K562 (cell line): ENCODE measurements at regions not wholly inside any gene's neighbourhood (a gene's known extent, or its start where the extent isn't known, plus 50 kb on each side); places are given as distances from the start of the nearest gene placed in this dataset.

Source experiments
- ARID3A ChIP-seq: IDR thresholded peaks from 2 replicates; pipeline ENCODE4 v1.6.1; 2012; ENCODE audit warnings: low read depth, low read length, improper control_type of control experiment, borderline replicate concordance
- DIDO1 ChIP-seq: fragments of 450-650 bp; IDR thresholded peaks from 2 replicates; pipeline ENCODE4 v1.6.1; 2016; ENCODE audit warnings: low read depth, missing biosample characterization, missing genetic modification characterization
- DLX4 ChIP-seq: fragments of 250-450 bp; sonication (Bioruptor Pico); IDR thresholded peaks from 2 replicates; pipeline ENCODE4 v1.6.1; 2021; ENCODE audit warnings: mild to moderate bottlenecking
- EP300 ChIP-seq: IDR thresholded peaks from 2 replicates; pipeline ENCODE4 v1.6.1; 2012; ENCODE audit warnings: low read length, improper control_type of control experiment
- EZH2 ChIP-seq: IDR thresholded peaks from 2 replicates; pipeline ENCODE4 v1.6.1; 2012; ENCODE audit warnings: low read depth, mild to moderate bottlenecking, inconsistent platforms, low read length, borderline replicate concordance
- KDM1A ChIP-seq, 2 experiments: fragments of 450-650 bp; IDR thresholded peaks; 2 replicates each; pipeline ENCODE4 v1.6.1; 2016; ENCODE audit warnings: mild to moderate bottlenecking in 2 of 2
- MAFK ChIP-seq: IDR thresholded peaks from 2 replicates; pipeline ENCODE4 v1.6.1; 2011; ENCODE audit warnings: low read length, improper control_type of control experiment
- MCM3 ChIP-seq: fragments of 450-650 bp; IDR thresholded peaks from 2 replicates; pipeline ENCODE4 v1.6.1; 2016
- NEUROD1 ChIP-seq: fragments of 150-350 bp; IDR thresholded peaks from 2 replicates; pipeline ENCODE4 v1.6.1; 2014; ENCODE audit warnings: borderline replicate concordance, low read length, low read depth; ENCODE audit not compliant: partially characterized antibody
- NFIX ChIP-seq: fragments of 250-450 bp; sonication (Bioruptor Pico); IDR thresholded peaks from 2 replicates; pipeline ENCODE4 v1.4.0; 2020; ENCODE audit warnings: low read depth, mild to moderate bottlenecking, moderate library complexity
- NR1H2 ChIP-seq: sonication (generic); formaldehyde crosslinking; IDR thresholded peaks from 2 replicates; pipeline ENCODE4 v1.4.0; 2020; ENCODE audit warnings: mild to moderate bottlenecking, missing genetic modification reagents
- PKNOX1 ChIP-seq: fragments of 450-650 bp; IDR thresholded peaks from 2 replicates; pipeline ENCODE4 v1.6.1; 2016
- SAFB2 ChIP-seq: fragments of 200-400 bp; formaldehyde crosslinking; IDR thresholded peaks from 2 replicates; pipeline ENCODE4 v1.6.1; 2018; ENCODE audit warnings: borderline replicate concordance, low read length, low read depth, moderate library complexity; ENCODE audit not compliant: severe bottlenecking
- SAP30 ChIP-seq: fragments of 200-600 bp; sonication (generic); IDR thresholded peaks from 2 replicates; pipeline ENCODE4 v1.6.1; 2012; ENCODE audit warnings: borderline replicate concordance, low read depth, mild to moderate bottlenecking, moderate library complexity, low read length, control low read depth, inconsistent platforms; ENCODE audit not compliant: insufficient read depth, poor library complexity, severe bottlenecking
- SREBF1 ChIP-seq: fragments of 150-350 bp; IDR thresholded peaks from 2 replicates; pipeline ENCODE4 v1.6.1; 2014; ENCODE audit warnings: antibody characterized with exemption, low read depth, low read length, borderline replicate concordance
- ZBTB49 ChIP-seq: sonication (generic); formaldehyde crosslinking; IDR thresholded peaks from 2 replicates; pipeline ENCODE4 v1.8.0; 2022; ENCODE audit warnings: missing genetic modification reagents, mild to moderate bottlenecking, borderline replicate concordance
- ZNF324 ChIP-seq: fragments of 250-450 bp; sonication (Bioruptor Pico); IDR thresholded peaks from 2 replicates; pipeline ENCODE4 v1.4.0; 2020; ENCODE audit warnings: mild to moderate bottlenecking
- ZNF592 ChIP-seq: fragments of 450-650 bp; IDR thresholded peaks from 2 replicates; pipeline ENCODE4 v1.6.1; 2017; ENCODE audit warnings: antibody characterized with exemption, mild to moderate bottlenecking

- TF ChIP-seq ZBTB49 (CRISPR knock-in tag) (no peak), ZNF324 (CRISPR knock-in tag) (no peak), SAFB2 (no peak), NEUROD1 (peak; percentile 93), NR1H2 (CRISPR knock-in tag) (no peak), ZNF592 (peak; percentile 89), EP300 (peak; percentile 97), PKNOX1 (peak; percentile 95), MAFK (no peak), KDM1A (IDR thresholded peaks at IDR 0.05) (peak in 1 of 2 experiments; percentile 64; a peak in 2 of 4 replicates), DLX4 (CRISPR knock-in tag) (no peak), MCM3 (no peak), ARID3A (no peak), EZH2 (no peak), NFIX (CRISPR knock-in tag) (no peak), DIDO1 (no peak), SAP30 (no peak), SREBF1 (no peak)
These were observed 100.7 kb upstream of the SSBP2 start (continued) for GRCh38 chr5:81851481-81852178.
